ENCODE measurements at regions not wholly inside any gene's neighbourhood (a gene's known extent, or its start where the extent isn't known, plus 50 kb on each side); places are given as distances from the start of the nearest gene placed in this dataset.

DNA sequence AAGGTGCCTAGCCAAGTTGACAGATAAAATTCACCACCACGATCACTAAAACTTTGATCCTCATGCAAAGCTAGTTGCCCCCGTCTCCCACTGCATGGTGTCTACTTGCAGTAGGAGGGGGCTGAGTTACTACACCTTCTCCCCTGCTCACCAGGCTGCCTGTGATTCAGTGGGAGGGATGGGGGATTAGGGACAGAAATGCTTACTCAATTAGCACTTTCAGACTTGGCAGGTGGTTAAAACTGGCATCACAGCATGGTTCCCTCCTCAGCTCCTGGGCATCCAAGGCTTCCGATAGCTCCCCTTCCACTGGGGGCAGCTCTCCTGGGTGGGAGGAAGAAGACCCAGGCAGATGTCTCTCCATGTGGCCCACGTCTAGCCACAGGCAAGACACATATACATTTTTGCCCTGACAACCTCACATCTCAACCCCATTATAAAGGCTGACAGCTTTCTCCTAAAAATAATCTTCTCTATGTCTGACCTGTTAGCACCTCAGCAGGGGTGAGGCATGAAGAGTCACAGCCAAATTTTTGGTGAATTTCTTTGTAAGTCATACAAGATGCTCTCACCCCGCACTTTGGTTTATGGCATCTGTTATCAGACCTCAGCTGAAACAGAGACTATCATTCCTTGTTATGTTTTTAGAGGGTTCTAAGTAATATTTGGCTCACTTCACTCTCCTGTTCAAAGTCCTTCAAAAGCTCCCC lies 369.0 kb downstream of the SV2B start:
- peaks cover 51% of the 10 kb centered on the region for H3K4me1 Mint-ChIP-seq
- ChIA-PET POLR2A (interaction anchor here (1.6 kb wide), 1 partner anchor 11 kb away, joined by 5 read pairs; no protein-coding TSS in a partner anchor), CTCF (no interaction called here)
- peaks cover 3% of the 10 kb centered on the region for H3K9me3 Mint-ChIP-seq
- no peak for DNase-seq
- peak overlapping the region; percentile 21 for H3K4me3 Mint-ChIP-seq
- H3K36me3 Mint-ChIP-seq (ENCODE audit: low read depth) = peaks cover 6% of the 10 kb centered on the region
- H3K27me3 Mint-ChIP-seq = no peaks in the 10 kb centered on the region
- peak overlapping the region; percentile 87 for H3K27ac Mint-ChIP-seq

DNA sequence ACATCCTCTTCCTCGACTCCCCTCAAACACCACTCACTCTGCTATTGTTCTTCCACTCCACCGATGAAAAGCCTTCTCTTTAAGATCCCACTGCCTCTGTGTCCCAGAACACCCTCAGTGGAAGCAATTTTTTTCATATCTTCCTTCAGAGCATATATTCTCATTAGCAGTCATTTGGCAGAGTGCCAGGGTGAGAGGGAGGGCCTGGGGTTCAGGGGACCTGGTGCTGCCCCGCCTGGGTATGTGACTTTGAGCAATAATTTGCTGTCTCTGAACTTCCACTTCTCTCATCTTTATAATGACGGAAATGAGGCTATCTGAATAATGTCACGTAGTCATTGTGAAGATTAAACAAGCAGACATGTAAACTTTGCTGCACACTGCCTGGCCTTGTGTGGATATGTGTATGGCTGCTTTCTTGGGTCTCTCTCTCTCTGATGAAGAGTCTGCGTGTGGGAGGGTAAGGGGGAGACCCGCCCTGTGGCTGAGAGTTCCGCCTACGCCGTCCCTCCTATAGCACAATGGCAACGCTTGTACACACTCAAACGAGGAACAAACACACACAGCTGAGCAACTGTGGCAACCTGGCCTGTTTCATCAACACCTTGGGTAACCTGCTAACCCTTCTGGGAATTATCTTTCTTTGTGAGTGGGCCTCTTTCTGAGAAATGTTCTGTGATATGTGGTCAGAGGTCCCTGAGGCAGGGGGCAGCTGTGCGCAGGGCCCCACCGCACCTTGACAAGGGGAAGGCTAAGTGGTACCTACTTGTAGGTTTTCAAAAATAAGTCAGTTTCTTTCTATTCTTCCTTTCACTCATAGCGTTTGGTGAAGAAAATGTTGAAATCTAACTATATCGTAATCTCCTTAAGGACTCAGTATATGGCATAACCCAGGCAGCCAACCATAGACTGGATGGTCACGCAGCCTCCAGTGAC lies 369.8 kb downstream of the SV2B start:
- CTCF ChIA-PET = no interaction called here
- DNase-seq = peak; percentile 78

DNA sequence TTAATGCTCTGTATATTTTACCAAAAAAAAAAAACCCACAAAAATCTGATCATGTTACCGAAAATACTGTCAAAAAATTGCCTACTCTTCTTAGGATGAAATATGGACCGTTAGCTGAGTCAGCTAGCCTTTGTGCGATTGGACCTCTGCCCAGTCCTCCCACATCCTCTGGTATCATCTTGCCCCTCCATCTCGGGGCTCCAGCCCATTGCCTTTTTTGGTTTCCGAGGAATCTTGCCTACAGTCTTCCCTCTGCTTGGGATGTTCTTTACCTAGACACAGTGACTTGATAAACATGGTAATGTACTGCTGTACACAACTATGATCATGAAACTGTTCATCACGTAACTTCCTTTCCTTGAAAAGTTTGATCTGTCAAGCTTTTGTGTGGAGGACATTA lies 371.4 kb downstream of the SV2B start:
- Mint-ChIP-seq H3K4me1 (peaks cover 51% of the 10 kb centered on the region), H3K27me3 (no peaks in the 10 kb centered on the region), H3K27ac (peak overlapping the region; percentile 87), H3K36me3 (ENCODE audit: low read depth) (peaks cover 6% of the 10 kb centered on the region), H3K4me3 (no peak overlapping the region), H3K9me3 (peaks cover 5% of the 10 kb centered on the region)
- CTCF ChIA-PET = no interaction called here
- POLR2A ChIA-PET = interaction anchor here (1.5 kb wide), 1 partner anchor 383 kb away, joined by 4 read pairs; the partner anchor contains the start of gene SLCO3A1
- DNase-seq = no peak

More for the DNA sequence above, 369.8 kb downstream of the SV2B start:
- H3K4me1 Mint-ChIP-seq = peaks cover 51% of the 10 kb centered on the region
- H3K27ac Mint-ChIP-seq = peak overlapping the region; percentile 87
- no peaks in the 10 kb centered on the region for H3K27me3 Mint-ChIP-seq
- POLR2A ChIA-PET = interaction anchor here (1.0 to 1.6 kb wide), 2 partner anchors 10 to 14 kb away, joined by 3 to 5 read pairs; no protein-coding TSS in a partner anchor
- peak overlapping the region; percentile 21 for H3K4me3 Mint-ChIP-seq
- peaks cover 6% of the 10 kb centered on the region for H3K36me3 Mint-ChIP-seq (ENCODE audit: low read depth)
- peaks cover 5% of the 10 kb centered on the region for H3K9me3 Mint-ChIP-seq

DNA sequence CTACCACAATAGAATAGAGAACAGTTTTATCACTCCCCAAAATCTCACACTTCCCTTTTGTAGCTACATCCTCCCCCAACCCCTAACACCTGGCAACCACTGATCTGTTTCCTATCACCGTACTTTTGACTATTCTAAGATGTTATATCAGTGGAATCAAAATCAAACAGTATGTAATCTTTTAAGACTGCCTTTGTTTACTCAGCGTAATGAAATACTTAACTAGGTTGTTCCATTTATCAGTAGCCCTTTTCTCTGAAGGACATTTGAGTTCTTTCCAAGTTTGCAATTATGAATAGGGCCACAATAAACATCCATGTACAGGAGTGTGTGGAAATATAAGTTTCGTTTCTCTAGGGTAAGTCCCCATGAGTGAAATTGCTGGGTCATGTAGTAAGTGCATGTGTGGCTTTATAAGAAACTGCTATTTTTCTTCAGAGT lies 372.3 kb downstream of the SV2B start:
- peaks cover 6% of the 10 kb centered on the region for H3K36me3 Mint-ChIP-seq (ENCODE audit: low read depth)
- H3K27me3 Mint-ChIP-seq = no peaks in the 10 kb centered on the region
- H3K4me3 Mint-ChIP-seq = peak overlapping the region; percentile 49
- peak overlapping the region; percentile 89 for H3K27ac Mint-ChIP-seq
- ChIA-PET POLR2A (interaction anchor here (1.5 kb wide), 1 partner anchor 382 kb away, joined by 4 read pairs; the partner anchor contains the start of gene SLCO3A1), CTCF (interaction anchor here (0.6 kb wide), 1 partner anchor 111 kb away, joined by 4 read pairs; no protein-coding TSS in a partner anchor)
- H3K9me3 Mint-ChIP-seq = peaks cover 5% of the 10 kb centered on the region
- peaks cover 51% of the 10 kb centered on the region for H3K4me1 Mint-ChIP-seq
- peak; percentile 50 for DNase-seq

DNA sequence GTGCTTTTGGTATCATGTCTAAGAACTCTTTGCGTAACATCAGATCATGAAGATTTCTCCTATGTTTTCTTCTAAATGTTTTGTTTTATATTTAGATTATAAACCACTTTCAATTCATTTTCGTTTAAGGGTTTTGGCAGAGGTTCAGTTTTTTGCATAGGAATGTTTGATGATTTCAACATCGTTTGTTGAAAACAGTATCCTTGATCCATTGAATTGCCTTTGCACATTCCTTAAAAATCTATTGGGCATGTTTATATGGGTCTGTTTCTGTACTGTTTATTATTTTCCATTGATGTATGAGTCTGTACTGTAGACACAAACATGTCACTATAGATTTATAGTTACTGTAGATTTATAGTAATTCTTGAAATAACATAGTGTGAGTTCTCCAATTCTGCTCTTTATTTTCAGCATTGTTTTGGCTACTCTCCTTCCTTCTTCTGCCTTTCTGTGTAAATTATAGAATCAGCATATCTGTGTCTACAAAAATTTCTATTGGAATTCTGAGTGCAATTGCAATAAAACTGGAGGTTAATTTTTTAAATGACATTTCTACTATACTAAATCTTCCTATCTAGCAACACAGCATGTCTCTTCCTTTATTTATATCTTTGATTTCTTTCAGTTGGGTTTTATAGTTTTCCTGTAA lies 374.0 kb downstream of the SV2B start:
- DNase-seq = no peak
- Mint-ChIP-seq H3K9me3 (peaks cover 6% of the 10 kb centered on the region), H3K27ac (peak overlapping the region; percentile 44), H3K36me3 (ENCODE audit: low read depth) (peaks cover 9% of the 10 kb centered on the region), H3K4me3 (no peak overlapping the region), H3K4me1 (peaks cover 41% of the 10 kb centered on the region), H3K27me3 (no peaks in the 10 kb centered on the region)
- CTCF ChIA-PET = no interaction called here
- POLR2A ChIA-PET = no interaction called here

DNA sequence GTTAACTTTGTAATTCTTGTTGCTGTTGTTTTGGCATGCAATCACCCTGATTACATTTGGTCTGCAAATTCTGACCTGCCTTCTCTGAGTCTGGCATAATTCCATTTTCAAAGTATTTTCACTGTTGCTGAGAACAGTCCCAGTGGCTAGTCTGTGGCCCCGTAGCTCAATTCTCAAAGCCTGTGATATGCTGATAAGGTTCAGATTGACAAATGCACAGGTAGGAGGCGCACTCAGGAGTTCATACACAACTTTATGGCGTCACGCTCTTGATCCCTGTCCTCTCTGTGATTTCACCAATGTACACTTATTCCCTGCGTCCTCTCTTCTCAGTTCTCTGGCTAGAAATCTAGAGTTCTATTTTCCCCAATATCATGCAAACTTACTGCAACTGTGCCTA lies 376.6 kb upstream of the SLCO3A1 start:
- CTCF ChIA-PET = no interaction called here
- H3K27me3 Mint-ChIP-seq = no peaks in the 10 kb centered on the region
- peaks cover 6% of the 10 kb centered on the region for H3K36me3 Mint-ChIP-seq (ENCODE audit: low read depth)
- H3K4me3 Mint-ChIP-seq = no peak overlapping the region
- peaks cover 3% of the 10 kb centered on the region for H3K9me3 Mint-ChIP-seq
- H3K27ac Mint-ChIP-seq = no peak overlapping the region
- POLR2A ChIA-PET = no interaction called here
- H3K4me1 Mint-ChIP-seq = peaks cover 27% of the 10 kb centered on the region
- DNase-seq = no peak

DNA sequence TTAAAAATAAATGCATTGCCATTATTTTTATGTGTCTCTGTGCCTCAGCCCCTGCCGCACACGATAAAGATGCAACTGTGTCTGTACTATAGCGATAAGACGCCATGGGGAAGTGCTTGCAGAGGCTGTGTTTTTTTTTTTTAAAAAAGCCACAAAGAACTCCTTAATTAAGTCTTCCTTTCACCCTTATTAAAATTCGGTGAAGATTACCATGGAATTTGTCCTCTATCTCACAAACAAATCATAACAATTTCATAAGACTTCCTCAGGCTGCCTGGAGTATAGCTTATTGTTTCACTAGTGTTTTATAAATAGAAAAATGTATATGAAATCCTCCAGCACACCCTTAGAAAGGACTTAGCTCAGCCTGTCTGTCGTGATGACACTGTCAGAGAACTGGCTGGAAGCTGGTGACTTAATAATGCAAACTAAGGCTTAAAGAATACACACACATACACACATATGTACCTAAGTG lies 374.8 kb upstream of the SLCO3A1 start:
- Mint-ChIP-seq H3K4me1 (peaks cover 34% of the 10 kb centered on the region), H3K9me3 (peaks cover 5% of the 10 kb centered on the region), H3K27ac (no peak overlapping the region), H3K4me3 (no peak overlapping the region), H3K27me3 (no peaks in the 10 kb centered on the region), H3K36me3 (ENCODE audit: low read depth) (peaks cover 9% of the 10 kb centered on the region)
- ChIA-PET CTCF (interaction anchor here (0.6 to 1.3 kb wide), 2 partner anchors 11 to 176 kb away, joined by 3 read pairs; no protein-coding TSS in a partner anchor), POLR2A (no interaction called here)
- no peak for DNase-seq

DNA sequence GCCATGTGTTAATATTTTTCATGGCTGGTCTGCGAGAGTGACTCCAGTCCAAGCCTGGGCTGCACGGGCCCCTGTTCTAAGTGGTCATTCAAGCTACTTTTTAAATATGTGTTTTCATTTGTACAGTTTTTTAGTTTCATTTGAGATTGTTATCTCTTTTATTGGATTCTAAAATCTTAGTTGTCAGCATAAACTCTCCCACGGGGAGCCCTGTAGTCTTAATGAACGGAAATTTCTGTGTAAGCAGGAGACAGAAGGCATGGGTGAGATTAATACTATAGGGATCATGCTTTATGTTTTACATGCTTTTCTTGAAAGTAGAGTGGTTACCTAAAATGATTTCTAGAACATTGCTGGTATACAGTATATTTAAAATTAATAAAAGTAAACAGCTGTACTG lies 373.1 kb upstream of the SLCO3A1 start:
- H3K4me3 Mint-ChIP-seq = no peak overlapping the region

DNA sequence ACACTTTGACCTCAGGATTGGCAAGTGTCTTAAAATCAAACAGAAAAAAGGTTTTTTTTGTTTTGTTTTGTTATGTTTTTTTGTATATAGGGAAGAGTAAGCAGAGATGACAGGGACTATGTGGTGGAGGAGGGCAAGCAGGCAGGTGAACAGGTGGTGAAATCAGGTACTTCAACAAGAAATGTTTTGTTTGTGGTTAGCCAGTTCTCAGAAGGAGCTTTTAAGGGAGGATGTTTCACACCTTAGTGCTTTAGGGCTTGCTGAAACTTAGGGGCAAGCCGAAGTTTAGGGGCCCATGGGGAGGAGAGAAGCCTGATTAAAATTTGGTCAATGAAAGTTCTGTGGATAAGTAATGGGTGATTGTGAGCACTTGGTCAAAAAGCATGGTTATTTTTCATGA lies 370.7 kb upstream of the SLCO3A1 start:
- Mint-ChIP-seq H3K4me1 (peaks cover 37% of the 10 kb centered on the region), H3K36me3 (ENCODE audit: low read depth) (peaks cover 10% of the 10 kb centered on the region), H3K9me3 (peaks cover 15% of the 10 kb centered on the region), H3K4me3 (no peak overlapping the region), H3K27ac (peak overlapping the region; percentile 70), H3K27me3 (no peaks in the 10 kb centered on the region)
- DNase-seq = no peak
- ChIA-PET POLR2A (no interaction called here), CTCF (interaction anchor here (1.2 kb wide), 1 partner anchor 15 kb away, joined by 4 read pairs; no protein-coding TSS in a partner anchor)

More for the DNA sequence above, 373.1 kb upstream of the SLCO3A1 start:
- Mint-ChIP-seq H3K36me3 (ENCODE audit: low read depth) (peaks cover 10% of the 10 kb centered on the region), H3K27me3 (no peaks in the 10 kb centered on the region), H3K9me3 (peaks cover 8% of the 10 kb centered on the region), H3K27ac (no peak overlapping the region), H3K4me1 (peaks cover 37% of the 10 kb centered on the region)
- no peak for DNase-seq
- POLR2A ChIA-PET = interaction anchor here (2.0 kb wide), 1 partner anchor 11 kb away, joined by 5 read pairs; no protein-coding TSS in a partner anchor
- CTCF ChIA-PET = no interaction called here

DNA sequence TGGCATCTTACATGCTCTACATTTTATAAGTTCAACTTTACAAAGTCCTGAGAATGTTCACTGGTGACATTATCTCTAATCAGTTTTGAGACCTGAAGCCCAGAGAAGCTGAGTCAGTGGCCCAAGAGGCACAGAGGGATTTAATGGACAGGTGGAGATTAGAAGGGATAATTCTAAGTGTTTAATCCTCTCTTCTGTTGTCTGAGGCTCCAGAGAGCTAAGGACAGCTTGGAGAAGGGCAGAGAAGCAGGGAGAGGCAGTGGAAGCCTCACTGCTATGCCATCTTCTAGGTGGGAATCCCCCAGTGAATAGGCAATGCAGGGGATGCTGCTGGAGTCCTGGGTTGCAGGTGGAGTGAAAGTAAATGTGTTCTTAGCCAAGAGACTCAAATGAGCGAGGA lies 369.4 kb upstream of the SLCO3A1 start:
- POLR2A ChIA-PET = no interaction called here

DNA sequence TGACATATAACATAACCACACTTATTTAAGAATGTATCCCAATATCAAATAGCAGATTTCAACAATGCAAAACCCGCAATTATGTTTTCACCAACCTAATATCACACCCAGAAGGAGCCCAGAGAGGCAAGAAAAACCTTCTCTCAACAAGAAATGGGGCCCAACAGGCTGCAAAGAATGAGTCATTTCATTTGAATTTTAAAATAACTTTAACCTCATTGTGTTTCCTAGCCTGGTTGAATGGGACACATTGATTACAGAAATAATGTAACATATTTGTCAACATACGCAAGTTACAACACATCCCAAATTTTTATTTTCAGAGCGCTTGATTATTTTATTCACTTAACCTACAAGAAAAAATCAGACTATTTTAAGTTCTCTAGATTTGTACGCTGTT lies 365.1 kb upstream of the SLCO3A1 start:
- H3K27ac Mint-ChIP-seq = no peak overlapping the region
- no peak for DNase-seq
- peaks cover 12% of the 10 kb centered on the region for H3K4me1 Mint-ChIP-seq
- H3K4me3 Mint-ChIP-seq = no peak overlapping the region
- H3K36me3 Mint-ChIP-seq (ENCODE audit: low read depth) = peaks cover 5% of the 10 kb centered on the region
- ChIA-PET POLR2A (no interaction called here), CTCF (no interaction called here)
- H3K27me3 Mint-ChIP-seq = no peaks in the 10 kb centered on the region
- peaks cover 13% of the 10 kb centered on the region for H3K9me3 Mint-ChIP-seq

More for the DNA sequence above, 369.4 kb upstream of the SLCO3A1 start:
- Mint-ChIP-seq H3K4me1 (peaks cover 34% of the 10 kb centered on the region), H3K36me3 (ENCODE audit: low read depth) (peaks cover 9% of the 10 kb centered on the region), H3K4me3 (no peak overlapping the region), H3K27ac (no peak overlapping the region), H3K9me3 (peaks cover 13% of the 10 kb centered on the region), H3K27me3 (no peaks in the 10 kb centered on the region)
- CTCF ChIA-PET = no interaction called here
- no peak for DNase-seq

DNA sequence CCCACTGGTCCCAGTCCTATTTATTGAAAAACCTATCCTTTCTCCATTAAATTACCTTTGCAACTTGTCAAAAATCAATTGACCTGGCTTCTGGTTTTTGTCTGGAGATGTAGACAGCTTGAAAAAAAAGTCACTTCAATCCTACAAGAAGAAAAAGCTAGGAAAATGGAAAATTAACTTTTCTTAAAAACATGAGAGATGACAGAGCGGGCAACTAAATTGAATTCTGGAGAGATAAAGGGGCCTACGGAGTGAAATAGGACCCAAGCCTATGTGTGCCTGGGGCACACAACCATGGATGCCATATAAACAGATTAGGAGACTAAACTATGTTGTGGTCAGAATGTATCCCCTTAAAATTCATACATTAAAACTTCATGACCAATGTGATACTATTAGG lies 363.3 kb upstream of the SLCO3A1 start:
- Mint-ChIP-seq H3K36me3 (ENCODE audit: low read depth) (peaks cover 2% of the 10 kb centered on the region), H3K9me3 (peaks cover 9% of the 10 kb centered on the region), H3K4me3 (no peak overlapping the region), H3K27me3 (no peaks in the 10 kb centered on the region), H3K4me1 (peaks cover 6% of the 10 kb centered on the region), H3K27ac (no peak overlapping the region)
- POLR2A ChIA-PET = no interaction called here
- no peak for DNase-seq
- CTCF ChIA-PET = no interaction called here

Measured in activated CD4-positive, alpha-beta memory T cell treated with anti-CD3 and anti-CD28 coated beads, Interleukin-2, amount 10 ng/mL, durations not matched to agents 7 days and 5 days (primary cell).